Colonic mucosa (tissue), 4 donors: ENCODE measurements at regions not wholly inside any gene's neighbourhood (a gene's known extent, or its start where the extent isn't known, plus 50 kb on each side); places are given as distances from the start of the nearest gene placed in this dataset.
"Not testable (repeated sequence)": the region's sequence is repeated elsewhere in the genome, so short reads cannot be mapped to it uniquely, and the experiment has no call there.

Experiments
- DNase-seq: peaks from one replicate; pipeline ENCODE4 v3.0.0-alpha.2; 2020
- H3K27ac ChIP-seq: fragments of 200-600 bp; one replicate; pipeline ENCODE4 v1.8.0; 2021
- H3K27me3 ChIP-seq: fragments of 200-600 bp; one replicate; pipeline ENCODE4 v1.8.0; 2021
- H3K36me3 ChIP-seq: fragments of 200-600 bp; one replicate; pipeline ENCODE4 v1.8.0; 2021
- H3K4me1 ChIP-seq: fragments of 200-600 bp; one replicate; pipeline ENCODE4 v1.8.0; 2021; ENCODE audit warnings: mild to moderate bottlenecking
- H3K4me3 ChIP-seq: fragments of 200-600 bp; one replicate; pipeline ENCODE4 v1.8.0; 2021
- H3K9ac ChIP-seq, 2 donors: one replicate each; pipeline ENCODE4 v1.7.0; 2013; ENCODE audit warnings: control low read depth in 2 of 2, low read depth in 2 of 2, low read length in 2 of 2
- H3K9me3 ChIP-seq: fragments of 200-600 bp; one replicate; pipeline ENCODE4 v1.8.0; 2021
- intact Hi-C: fragments of 100-400 bp; cut with DNase I; formaldehyde crosslinking; loops from one replicate; pipeline ENCODE4 v1.14.1; 2022
- TF ChIP-seq, protein P1 (sequence below): fragments of 200-600 bp; IDR thresholded peaks from one replicate; pipeline ENCODE4 v1.8.0; 2022; ENCODE audit warnings: antibody characterized with exemption, mild to moderate bottlenecking
- donor health status: healthy.
- donor health status: DM: no; HTN: no; CAD: no.
- donor health status: DM: no; HTN: no; CAD: no.

DNA sequence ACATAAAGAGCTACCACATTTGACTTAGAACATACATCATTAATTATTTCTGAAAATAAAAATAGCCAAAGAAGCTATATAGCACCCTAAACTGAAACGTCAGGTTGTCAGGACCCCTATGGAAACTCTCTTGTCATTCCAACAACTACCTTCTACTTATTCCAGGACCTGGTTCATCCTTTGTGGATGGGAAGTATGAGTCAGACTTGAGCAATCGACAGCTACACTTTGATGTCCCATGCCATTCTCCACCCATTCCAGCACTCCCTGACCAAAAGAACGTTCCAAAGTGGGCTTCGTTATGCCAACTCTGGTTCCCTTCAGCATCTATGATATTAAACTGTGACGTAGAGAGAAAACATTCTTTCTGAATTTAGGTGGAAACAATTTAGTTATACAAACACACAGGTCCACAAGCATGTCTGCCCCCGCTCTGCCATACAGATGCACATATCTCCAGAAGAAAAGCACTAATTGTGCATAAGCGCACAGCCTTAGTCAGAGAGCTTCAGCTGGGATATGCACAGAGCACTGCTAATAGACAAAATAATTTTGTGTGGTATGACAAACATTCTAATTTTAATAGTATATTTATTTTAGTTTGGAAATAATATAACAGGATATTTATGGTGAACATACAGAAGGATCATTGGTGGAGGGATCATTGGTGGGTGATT, 723.1 kb upstream of the B3GALT2 start:
- H3K9ac ChIP-seq, result no peak overlapping the region
- intact Hi-C loops, result no loop called here
- DNase-seq, result no peak
- no peaks in the 10 kb centered on the region for H3K4me1 ChIP-seq
- no peaks in the 10 kb centered on the region for H3K36me3 ChIP-seq
- H3K9me3 ChIP-seq, result no peaks in the 10 kb centered on the region
- TF ChIP-seq, protein P1, sequence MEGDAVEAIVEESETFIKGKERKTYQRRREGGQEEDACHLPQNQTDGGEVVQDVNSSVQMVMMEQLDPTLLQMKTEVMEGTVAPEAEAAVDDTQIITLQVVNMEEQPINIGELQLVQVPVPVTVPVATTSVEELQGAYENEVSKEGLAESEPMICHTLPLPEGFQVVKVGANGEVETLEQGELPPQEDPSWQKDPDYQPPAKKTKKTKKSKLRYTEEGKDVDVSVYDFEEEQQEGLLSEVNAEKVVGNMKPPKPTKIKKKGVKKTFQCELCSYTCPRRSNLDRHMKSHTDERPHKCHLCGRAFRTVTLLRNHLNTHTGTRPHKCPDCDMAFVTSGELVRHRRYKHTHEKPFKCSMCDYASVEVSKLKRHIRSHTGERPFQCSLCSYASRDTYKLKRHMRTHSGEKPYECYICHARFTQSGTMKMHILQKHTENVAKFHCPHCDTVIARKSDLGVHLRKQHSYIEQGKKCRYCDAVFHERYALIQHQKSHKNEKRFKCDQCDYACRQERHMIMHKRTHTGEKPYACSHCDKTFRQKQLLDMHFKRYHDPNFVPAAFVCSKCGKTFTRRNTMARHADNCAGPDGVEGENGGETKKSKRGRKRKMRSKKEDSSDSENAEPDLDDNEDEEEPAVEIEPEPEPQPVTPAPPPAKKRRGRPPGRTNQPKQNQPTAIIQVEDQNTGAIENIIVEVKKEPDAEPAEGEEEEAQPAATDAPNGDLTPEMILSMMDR, result no peak
- H3K27ac ChIP-seq, result no peak overlapping the region
- no peaks in the 10 kb centered on the region for H3K27me3 ChIP-seq
- no peak overlapping the region for H3K4me3 ChIP-seq

DNA sequence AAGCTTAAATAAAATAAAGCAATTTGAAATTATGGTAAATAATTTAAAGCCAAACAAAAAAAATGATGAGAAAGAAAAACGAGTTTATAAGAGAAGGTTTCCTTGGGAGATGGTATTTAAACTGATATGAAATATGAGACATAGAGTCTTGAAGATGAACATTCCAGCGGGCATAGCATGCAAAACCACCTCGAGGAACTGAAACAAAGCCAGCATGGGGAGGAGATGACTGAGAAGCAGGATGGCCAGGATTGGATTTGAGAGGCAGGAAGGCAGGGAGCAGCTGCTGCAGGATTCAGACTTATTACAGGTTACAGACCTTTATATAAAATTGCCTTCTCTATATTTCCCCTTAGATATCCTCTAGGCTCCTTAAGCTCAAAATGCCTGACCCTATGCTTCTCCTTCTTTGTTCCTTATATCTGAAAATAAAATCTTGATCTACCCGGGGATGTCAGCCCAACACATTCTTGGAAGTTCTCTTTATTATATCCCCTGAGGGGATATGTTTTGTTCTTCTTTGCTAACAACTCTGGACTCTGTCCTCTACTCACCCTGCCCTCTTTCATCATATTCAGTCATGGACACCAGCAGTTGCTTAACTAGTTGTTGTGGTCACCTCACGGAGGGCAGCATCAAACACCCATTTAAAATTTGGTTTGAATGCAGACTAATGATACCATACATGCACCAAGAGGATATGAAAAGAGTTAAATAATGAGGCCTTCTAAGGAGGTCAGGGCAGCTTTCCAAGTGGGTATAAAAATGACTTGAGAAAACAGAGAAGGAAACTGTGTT, 719.1 kb upstream of the B3GALT2 start:
- intact Hi-C loops, result no loop called here
- no peak overlapping the region for H3K4me3 ChIP-seq
- no peak for DNase-seq
- no peak overlapping the region for H3K9ac ChIP-seq
- H3K36me3 ChIP-seq, result no peaks in the 10 kb centered on the region
- no peaks in the 10 kb centered on the region for H3K9me3 ChIP-seq
- TF ChIP-seq, protein P1, result no peak
- H3K27ac ChIP-seq, result no peak overlapping the region
- no peaks in the 10 kb centered on the region for H3K27me3 ChIP-seq
- H3K4me1 ChIP-seq, result no peaks in the 10 kb centered on the region

DNA sequence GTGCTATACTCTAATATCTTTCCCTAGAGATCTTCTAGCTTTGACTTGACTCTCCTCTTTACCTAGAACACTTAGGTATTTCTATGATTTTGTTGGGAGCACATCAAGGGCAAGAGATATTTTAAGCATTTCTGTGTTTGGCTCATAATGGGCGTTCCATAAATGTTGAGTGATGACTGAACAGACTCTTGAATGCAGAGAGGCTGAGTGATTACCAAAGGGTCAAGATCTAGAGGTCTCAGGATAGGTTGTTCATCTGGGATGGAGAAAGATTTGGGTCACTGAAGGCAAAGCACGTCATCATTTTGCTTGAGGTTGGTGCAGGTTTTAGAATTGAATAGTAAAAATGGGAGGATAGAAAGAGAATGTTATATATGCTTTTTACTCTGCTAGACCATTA, 705.4 kb upstream of the B3GALT2 start:
- intact Hi-C loops, result no loop called here
- no peak for DNase-seq
- H3K9me3 ChIP-seq, result no peaks in the 10 kb centered on the region

DNA sequence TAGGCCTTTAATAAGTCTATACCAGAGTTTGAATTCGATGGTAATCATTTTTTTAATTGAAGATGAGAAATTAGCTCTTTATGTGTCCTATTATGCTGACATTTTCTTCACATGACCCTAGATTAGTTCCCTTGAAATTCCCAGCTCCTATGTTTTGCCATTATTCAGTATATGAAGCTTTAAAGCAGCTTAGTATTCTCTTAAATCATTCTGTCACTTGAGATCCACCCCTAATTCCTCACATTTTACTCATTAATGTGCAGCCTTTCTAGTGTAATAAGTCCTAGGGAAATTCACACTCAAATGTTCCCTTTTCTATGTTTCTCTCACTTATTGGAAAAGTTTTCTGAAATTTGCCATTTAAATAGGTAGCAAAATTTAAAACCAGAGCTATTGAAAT, 704.5 kb upstream of the B3GALT2 start:
- no peaks in the 10 kb centered on the region for H3K36me3 ChIP-seq
- H3K9ac ChIP-seq, result no peak overlapping the region

More for the DNA sequence above, 705.4 kb upstream of the B3GALT2 start:
- H3K4me3 ChIP-seq, result no peak overlapping the region
- TF ChIP-seq, protein P1, result no peak
- H3K9ac ChIP-seq, result no peak overlapping the region
- H3K27me3 ChIP-seq, result no peaks in the 10 kb centered on the region
- no peak overlapping the region for H3K27ac ChIP-seq
- H3K36me3 ChIP-seq, result no peaks in the 10 kb centered on the region
- no peaks in the 10 kb centered on the region for H3K4me1 ChIP-seq

DNA sequence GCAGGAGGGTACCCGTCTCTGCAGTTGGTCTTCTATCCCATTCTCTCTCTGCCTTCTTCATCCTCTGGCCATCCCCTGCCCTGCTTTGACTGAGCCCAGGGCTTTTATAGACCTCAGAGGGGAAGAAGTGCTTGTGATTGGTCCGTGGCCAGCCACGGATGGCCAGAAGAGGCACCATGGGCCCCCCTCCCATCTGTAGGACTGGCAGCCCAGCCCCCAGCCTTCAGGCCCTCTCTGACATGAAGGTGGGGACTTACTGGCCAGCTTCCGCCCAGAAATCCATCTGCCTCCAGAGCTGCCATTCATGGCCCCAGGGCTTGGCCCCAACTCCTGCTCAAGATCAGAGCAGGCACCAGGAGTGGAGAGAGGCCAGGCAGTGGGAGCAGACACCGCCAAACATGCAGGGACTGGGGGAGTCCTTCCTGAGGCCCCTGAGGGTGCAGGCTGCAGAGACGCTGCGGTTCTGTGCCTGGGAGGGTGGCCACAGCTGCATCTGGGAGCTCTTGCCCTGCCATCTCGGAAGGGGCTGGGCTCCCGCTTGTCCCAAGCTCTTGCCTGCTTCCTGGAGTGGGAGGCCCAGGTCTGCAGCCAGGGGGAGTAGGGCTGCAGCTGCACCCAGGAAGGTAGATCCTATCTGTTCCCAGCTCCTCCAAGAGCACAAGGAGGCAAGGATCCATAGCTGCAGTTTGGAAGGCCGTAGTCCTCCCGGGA, 698.6 kb upstream of the B3GALT2 start:
- TF ChIP-seq, protein P1, result no peak
- no peak for DNase-seq
- intact Hi-C loops, result no loop called here
- Histone ChIP-seq H3K9me3 (no peaks in the 10 kb centered on the region), H3K9ac (no peak overlapping the region), H3K27ac (no peak overlapping the region), H3K4me3 (no peak overlapping the region), H3K4me1 (no peaks in the 10 kb centered on the region), H3K36me3 (no peaks in the 10 kb centered on the region), H3K27me3 (no peaks in the 10 kb centered on the region)

More for the DNA sequence above, 704.5 kb upstream of the B3GALT2 start:
- TF ChIP-seq, protein P1, result no peak
- no peak overlapping the region for H3K27ac ChIP-seq
- H3K4me3 ChIP-seq, result no peak overlapping the region
- no peak for DNase-seq
- intact Hi-C loops, result no loop called here
- no peaks in the 10 kb centered on the region for H3K4me1 ChIP-seq
- H3K9me3 ChIP-seq, result no peaks in the 10 kb centered on the region
- H3K27me3 ChIP-seq, result no peaks in the 10 kb centered on the region

DNA sequence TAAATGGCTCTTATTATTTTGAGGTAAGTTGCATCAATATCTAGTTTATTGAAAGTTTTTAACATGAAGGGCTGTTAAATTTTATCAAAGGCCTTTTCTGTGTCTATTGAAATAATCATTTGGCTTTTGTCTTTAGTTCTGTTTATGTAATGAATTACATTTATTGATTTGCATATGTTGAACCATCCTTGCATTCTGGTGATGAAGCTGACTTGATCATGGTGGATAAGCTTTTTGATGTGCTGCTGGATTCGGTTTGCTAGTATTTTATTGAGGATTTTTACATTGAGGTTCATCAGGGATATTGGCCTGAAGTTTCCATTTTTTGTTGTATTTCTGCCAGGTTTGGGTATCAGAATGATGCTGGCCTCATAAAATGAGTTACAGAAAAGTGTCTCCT, 691.5 kb upstream of the B3GALT2 start:
- H3K27me3 ChIP-seq, H3K27ac ChIP-seq, DNase-seq, H3K9me3 ChIP-seq, H3K36me3 ChIP-seq, H3K4me3 ChIP-seq, H3K9ac ChIP-seq, intact Hi-C loops, H3K4me1 ChIP-seq: not testable (repeated sequence)
